ENCODE measurements at regions not wholly inside any gene's neighbourhood (a gene's known extent, or its start where the extent isn't known, plus 50 kb on each side); places are given as distances from the start of the nearest gene placed in this dataset.
"Not testable (repeated sequence)": the region's sequence is repeated elsewhere in the genome, so short reads cannot be mapped to it uniquely, and the experiment has no call there.

DNA sequence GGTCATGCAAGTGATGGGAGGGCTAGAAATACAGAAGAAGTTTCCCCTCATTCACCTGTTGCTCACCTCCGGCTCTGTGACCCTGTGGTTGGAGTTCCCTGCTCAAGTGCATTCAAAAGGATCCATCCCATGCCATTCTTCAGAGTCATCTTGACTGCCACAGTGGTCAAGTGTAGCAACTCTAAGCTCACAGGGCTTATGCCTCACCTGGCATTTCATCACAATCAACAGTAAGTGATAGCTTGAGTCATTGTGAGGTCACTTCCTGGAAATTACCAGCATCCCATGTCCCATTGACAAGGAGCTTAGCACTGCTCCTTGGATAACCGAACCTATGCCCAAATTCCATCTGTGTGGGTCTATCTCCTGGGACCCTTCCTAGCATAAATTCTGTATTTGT lies 55.6 kb downstream of the OR4C45 start:
- intact Hi-C loops (cut with DNase I): no loop called here
- no peak for DNase-seq (ENCODE audit: low spot score)
- ATAC-seq: no peak

DNA sequence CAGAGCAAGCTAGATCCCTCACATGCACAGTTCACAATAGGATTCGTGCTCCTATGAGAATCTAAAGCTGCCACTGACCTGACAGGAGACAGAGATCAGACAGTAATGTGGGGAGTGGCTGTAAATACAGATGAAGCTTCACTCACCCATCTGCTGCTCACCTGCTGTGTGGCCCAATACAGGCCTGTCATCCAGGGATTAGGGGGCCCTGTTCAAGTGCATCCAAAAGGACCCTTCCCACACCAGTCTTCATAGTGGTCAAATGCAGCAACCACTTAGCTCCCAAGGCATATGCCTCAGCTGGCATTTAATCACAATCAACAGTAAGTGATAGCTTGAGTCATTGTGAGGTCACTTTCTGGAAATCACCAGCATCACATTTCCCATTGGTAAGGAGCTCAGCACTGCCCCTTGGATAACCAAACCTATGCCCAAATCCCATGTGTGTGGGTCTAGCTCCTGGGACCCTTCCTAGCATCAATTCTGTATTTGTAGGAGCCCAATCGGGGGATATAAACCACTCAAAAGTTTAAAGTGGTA lies 65.6 kb downstream of the OR4C45 start:
- DNase-seq (ENCODE audit: low spot score): no peak
- ATAC-seq: no peak
- intact Hi-C loops (cut with DNase I): no loop called here

DNA sequence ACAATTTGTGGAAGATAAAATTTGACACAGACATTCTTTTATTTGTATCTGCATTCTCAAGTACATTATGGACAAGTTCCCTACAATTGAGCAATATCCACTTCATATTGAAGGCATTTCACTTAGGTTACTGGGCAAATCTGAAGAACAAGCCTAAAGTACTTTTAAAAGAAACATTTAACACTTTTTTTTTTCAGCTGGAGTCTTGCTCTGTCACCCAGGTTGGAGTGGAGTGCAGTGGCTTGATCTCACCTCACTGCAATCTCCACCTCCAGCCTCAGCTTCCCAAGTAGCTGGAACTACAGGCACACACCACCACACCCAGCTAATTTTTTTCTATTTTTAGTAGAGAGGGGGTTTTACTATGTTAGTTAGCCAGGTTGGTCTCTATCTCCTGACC lies 70.2 kb downstream of the OR4C45 start:
- ATAC-seq: no peak
- intact Hi-C loops (cut with DNase I): no loop called here
- DNase-seq (ENCODE audit: low spot score): no peak

DNA sequence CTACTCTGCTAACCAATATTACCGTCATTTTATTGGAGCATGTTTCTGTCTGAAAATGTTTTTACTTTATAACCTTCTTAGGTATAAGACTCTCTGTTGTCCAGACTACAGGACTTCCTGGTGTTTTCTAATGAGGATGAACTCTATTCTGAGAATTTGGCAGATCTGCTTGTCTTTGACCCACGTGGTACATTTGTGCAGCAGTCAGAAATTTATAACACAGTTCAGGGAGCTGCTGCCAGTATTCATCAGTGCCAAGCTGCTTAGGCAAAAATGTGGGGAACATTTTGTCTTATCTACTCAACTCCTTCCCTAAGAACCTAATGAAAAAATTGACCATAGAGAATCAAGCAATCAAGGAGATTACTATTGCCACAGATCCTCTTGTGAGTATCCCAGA lies 108.0 kb downstream of the OR4C45 start:
- ATAC-seq: peak; percentile 56
- DNase-seq (ENCODE audit: low spot score); intact Hi-C loops (cut with DNase I): not testable (repeated sequence)

DNA sequence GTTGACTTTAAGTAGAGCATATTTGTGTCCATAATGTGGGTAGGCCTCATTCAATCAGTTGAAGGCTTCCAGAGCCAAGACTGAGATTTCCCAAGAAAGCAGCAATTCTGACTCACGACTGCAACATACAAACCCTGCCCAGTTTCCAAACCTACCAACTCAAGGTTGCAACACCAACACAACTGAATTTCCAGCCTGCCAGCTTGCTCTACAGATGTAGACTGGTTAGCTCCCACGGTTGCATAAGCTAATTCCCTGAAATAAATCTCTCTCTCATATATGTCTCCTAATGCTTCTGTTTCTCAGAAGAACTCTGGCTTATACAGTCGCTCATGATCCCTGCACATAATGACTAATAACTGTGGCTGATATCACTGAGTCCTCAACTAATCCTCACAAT lies 113.6 kb downstream of the OR4C45 start:
- intact Hi-C loops (cut with DNase I); DNase-seq (ENCODE audit: low spot score); ATAC-seq: not testable (repeated sequence)

DNA sequence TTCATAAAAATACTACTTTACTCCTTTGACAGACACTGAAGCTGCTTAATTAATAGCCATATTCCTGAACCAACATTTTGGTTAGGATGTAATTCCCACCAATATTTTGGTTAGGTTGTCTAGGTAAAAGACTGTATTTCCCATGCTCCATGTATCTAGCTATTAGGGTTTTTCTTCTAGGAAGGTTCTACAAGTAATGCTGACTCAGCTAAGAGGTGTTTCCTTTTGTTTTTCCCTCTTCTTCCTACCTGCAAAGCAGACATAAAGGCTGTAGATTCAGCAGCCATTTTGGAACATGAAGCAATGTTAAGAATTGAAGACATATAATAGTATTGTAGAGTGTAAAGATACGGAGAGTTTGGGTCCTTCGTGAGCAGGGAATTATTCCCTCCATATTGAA lies 115.3 kb downstream of the OR4C45 start:
- ATAC-seq; intact Hi-C loops (cut with DNase I); DNase-seq (ENCODE audit: low spot score): not testable (repeated sequence)

DNA sequence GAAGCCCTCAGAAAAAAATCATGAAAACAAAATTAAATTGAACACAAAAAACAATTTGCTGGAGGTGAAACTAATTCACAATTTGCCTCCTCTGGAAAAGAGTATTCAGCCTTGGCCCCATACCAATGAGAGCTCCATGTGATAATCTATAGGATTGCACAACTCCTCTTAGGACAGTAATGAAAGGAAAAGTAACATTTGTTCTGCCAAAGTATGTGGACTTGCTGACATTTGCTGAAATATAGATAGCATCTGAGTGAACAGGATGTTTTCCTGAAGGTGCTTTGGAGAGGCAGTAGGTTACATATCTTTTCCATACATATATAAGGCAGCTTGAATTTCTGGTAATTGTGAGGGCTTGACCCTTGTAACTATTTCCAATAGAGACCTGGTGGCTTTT lies 122.8 kb downstream of the OR4C45 start:
- DNase-seq (ENCODE audit: low spot score) (no peak), ATAC-seq (no peak)
- intact Hi-C loops (cut with DNase I): no loop called here

DNA sequence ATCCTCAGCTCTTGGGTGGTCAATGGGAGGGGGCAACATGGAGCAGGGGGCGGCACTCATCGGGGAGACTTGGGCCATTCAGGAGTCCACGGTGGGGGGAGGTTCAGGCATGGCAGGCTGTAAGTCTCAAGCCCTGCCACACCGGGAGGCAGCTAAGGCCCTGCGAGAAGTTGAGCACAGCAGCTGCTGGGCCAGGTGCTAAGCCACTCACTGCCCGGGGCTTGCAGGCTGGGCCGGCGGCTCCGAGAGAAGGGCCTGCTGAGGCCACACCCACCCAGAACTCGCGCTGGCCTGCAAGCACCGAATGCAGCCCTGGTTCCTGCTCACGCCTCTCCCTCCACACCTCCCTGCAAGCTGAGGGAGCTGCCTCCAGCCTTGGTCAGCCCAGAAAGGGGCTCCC lies 131.4 kb downstream of the OR4C45 start:
- DNase-seq (ENCODE audit: low spot score) (no peak), ATAC-seq (no peak)
- intact Hi-C loops (cut with DNase I): no loop called here

DNA sequence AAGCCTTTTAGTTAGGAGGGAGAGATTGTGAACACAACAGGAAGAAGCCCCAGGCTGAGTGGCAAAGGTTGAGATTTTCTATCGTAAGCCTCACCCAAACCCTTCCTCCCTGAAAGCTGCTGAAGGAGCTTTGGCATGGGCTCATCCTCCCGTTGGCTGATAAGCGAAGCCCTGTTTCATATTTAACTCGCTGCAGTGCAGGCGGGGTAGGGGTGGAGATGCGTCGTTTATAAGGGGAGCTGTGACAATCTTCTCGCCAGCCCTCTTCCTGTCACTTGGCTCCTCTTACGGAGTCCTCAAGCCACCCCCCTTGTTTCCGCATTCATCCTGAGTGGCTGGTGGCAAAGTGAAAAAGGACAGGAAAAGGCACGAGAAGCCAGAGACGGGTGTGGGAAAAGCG lies 137.0 kb downstream of the OR4C45 start:
- DNase-seq (ENCODE audit: low spot score) (no peak), ATAC-seq (no peak)
- intact Hi-C loops (cut with DNase I): no loop called here

DNA sequence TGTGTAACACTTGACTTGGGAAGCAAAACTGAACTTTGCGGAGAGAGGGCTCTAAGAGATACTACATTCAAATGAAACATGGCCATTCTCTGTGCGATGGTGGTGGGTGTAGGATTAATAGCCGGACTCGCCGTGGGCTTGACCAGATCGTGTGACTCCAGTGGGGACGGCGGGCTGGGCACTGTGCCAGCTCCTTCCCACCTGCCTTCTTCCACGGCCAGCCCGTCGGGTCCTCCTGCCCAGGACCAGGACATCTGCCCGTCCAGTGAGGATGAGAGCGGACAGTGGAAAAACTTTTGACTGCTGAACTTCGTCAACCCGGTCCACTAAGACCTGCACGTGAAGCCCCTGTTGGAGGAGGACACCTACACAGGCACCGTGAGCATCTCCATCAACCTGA lies 137.4 kb downstream of the OR4C45 start:
- ATAC-seq (no peak), DNase-seq (ENCODE audit: low spot score) (no peak)
- intact Hi-C loops (cut with DNase I): no loop called here

DNA sequence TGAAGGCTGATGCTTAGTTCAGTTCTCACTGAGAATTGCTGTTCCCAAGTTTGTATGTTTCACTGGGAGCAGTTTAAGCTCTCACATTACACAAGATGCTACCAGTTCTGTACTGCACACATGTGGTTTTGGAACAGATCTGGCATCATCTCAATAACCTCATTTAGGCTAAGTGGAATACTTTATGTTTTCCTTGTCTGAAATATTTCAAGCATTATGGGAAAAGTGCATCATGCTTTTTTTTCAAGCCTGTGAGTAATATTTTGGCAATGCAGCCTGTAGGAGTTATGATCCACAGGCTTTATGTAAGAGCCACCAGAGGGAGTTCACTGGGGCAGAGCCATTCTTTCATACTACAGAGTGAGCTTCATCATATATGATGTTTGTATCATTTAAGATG lies 141.5 kb downstream of the OR4C45 start:
- ATAC-seq: no peak
- DNase-seq (ENCODE audit: low spot score): no peak
- intact Hi-C loops (cut with DNase I): no loop called here

DNA sequence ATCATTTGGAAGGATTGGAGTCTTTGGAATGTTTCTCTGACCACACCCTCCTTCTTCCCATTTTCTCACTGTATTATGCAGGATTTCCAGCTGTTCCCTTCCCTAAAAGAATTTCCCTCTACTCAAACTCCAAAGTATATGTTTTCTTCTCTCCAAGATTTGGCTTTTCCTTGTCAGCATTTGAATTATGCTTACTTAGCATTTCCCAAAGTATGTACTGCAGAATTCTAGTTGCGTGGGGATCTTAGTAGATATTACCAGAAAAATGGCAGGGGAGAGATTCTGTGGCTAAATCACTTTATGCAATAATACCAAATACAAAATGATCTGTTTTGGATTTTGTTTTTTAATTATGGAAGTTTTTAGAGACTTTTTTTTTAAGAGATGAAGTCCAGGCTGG lies 142.3 kb downstream of the OR4C45 start:
- ATAC-seq: no peak
- intact Hi-C loops (cut with DNase I): no loop called here
- no peak for DNase-seq (ENCODE audit: low spot score)

DNA sequence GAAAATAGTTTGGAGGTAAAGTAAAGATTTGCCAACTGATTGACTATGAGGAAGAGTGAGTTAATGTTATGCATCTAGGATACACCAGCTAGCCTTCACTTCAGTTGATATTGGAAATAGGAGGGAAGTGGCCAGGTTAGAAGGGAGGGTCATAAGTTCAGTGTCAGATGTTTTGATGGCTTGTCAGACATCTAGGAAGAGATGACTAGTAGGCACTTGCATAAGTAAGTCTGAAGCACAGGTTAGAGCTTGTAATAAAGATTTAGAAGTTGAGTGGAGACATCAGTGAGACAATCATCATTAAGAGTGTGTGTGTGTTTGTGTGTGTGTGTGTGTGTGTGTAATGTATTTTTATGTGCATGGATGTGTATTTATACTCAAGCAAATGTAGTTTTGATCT lies 146.1 kb downstream of the OR4C45 start:
- ATAC-seq: no peak
- intact Hi-C loops (cut with DNase I): no loop called here
- DNase-seq (ENCODE audit: low spot score): no peak

DNA sequence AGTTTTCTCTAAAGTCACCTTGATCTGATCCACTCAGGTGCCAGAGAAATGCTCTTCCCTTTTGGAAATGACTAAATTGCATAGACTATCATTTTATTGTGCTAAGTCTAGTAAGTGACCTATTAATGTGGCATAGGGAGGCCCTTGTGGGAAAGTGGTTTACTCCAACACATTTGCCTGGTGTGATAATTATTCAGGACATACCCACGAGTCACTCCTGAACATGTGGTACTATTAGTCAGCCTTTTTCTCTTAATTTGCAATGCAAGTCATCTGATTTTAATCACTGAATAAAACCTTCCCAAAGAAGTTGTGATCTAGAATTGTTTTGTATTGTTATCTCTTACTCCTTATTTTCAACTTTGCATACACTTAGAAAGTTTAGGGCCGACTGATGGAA lies 148.7 kb downstream of the OR4C45 start:
- ATAC-seq (no peak), DNase-seq (ENCODE audit: low spot score) (no peak)
- intact Hi-C loops (cut with DNase I): no loop called here

DNA sequence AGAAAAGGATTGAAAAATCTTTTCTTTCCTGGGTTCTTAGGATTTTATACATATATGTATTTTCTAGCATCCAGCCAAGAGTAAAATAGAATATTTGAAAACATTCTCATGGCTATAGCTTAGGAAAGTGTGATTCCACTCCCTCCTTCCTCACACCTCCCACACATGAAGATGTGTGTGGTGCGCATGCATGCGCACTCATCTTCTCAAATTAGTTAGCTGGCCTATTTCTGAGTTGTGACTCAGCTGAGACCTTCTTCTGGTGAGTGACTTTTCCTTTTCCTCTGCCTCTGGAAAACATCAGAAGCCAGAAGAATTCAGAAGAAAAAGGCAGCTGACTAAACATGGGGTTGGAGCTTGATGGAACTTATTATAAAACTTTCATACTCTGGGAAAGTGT lies 149.8 kb downstream of the OR4C45 start:
- intact Hi-C loops (cut with DNase I): no loop called here
- DNase-seq (ENCODE audit: low spot score): no peak
- no peak for ATAC-seq

DNA sequence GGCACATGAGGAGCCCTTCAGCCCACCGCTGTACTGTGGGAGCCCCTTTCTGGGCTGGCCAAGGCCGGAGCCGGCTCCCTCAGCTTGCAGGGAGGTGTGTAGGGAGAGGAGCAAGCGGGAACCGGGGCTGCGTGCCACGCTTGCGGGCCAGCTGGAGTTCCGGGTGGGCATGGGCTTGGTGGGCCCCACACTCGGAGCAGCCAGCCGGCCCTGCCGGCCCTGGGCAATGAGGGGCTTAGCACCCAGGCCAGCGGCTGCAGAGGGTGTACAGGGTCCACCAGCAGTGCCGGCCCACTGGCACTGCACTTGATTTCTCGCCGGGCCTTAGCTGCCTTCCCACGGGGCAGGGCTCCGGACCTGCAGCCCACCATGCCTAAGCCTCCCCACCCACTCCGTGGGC lies 150.5 kb downstream of the OR4C45 start:
- intact Hi-C loops (cut with DNase I); DNase-seq (ENCODE audit: low spot score); ATAC-seq: not testable (repeated sequence)

DNA sequence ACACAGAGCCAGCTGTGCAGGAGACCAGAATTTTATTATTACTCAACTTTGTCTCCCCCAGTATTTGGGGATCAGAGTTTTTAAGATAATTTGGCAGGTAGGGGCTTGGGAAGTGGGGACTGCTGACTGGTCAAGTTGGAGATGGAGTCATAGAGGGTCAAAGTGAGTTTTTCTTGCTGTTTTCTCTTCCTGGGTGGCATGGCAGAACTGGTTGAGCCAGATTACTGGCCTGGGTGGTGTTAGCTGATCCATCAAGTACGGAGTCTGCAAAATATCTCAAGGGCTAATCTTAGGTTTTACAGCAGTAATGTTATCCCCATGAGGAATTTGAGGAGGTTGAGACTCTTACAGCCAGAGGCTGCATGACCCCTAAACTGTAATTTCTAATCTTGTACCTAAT lies 153.5 kb downstream of the OR4C45 start:
- ATAC-seq: no peak
- intact Hi-C loops (cut with DNase I): no loop called here

DNA sequence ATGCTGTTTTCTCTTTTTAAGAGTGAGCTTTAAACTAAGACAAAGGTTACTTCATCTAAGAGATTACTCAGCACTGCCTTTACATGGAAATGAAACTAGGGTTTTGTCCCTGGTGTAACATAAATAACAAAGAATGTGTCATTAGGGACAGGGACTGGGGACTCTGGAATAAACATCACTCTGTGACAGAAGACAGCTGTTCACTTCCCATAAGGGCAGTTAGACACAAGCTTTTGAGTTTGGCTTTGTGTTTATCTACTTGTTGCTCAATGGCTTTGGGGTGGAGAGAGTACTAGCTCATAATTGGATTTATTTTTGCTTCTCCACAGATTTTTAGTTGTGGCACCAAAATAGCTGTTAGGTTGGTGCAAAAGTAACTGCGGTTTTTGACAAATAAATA lies 154.5 kb downstream of the OR4C45 start:
- peak; percentile 93 for ATAC-seq

More for the DNA sequence above, 153.5 kb downstream of the OR4C45 start:
- no peak for DNase-seq (ENCODE audit: low spot score)

DNA sequence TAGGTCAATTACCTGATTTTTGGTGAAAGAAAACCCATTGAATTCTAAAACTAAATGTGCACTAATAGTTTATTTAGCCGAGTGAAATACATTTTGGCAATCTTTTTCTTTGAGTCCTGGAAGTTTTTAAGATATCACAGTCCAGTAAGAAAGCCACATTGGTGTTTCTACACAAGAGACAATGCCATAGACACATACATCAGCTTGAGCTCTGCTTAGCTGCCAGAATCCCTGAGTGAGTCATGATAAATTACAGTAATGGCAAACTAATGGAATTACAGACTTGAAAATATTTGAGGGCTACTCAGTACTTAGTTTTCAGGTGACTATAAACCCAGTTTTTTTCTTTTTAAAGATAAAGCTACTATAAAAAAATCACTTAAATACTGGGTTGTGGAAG lies 155.4 kb downstream of the OR4C45 start:
- DNase-seq (ENCODE audit: low spot score): no peak
- ATAC-seq: no peak
- intact Hi-C loops (cut with DNase I): no loop called here

More for the DNA sequence above, 154.5 kb downstream of the OR4C45 start:
- DNase-seq (ENCODE audit: low spot score): no peak
- intact Hi-C loops (cut with DNase I): no loop called here

DNA sequence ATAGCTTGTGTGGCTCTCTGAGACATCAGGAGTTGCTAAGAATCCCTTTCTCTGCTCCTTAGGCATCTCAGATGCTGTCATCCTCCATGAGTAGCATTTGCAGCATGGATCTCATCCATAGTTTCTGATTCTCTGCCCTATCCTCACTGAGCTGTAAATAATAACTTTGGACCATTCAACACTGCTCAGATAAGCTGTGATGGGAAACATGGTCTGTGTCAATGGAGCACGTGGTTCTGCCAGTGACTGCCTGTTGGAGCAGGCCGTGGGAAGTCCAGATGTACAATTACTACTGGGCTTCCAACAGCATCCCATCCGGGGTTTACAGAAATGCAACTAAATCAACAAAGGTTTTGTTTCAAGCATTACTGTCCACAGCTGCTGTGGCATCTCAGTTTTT lies 160.1 kb downstream of the OR4C45 start:
- DNase-seq (ENCODE audit: low spot score) (no peak), ATAC-seq (no peak)

DNA sequence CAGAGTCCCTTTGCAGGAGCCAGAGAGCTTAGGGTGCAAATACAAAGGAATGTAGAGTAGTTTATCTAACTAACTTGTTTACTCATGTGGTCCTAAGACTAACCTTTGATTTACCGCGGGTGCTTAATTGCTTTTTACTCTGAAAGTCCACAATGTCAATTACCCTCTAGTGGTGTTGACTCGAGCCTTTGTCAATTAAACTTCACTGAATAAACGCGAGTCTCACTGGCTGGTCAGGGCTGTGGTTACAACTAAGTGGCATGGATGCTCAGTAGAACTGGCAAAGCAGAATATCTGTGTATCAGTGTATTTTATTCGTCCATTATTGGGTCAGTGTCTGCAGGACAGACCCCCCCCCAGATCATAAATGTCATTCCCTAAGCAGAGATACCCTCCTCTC lies 181.7 kb downstream of the OR4C45 start:
- DNase-seq (ENCODE audit: low spot score): no peak
- ATAC-seq: no peak
- intact Hi-C loops (cut with DNase I): no loop called here

More for the DNA sequence above, 160.1 kb downstream of the OR4C45 start:
- intact Hi-C loops (cut with DNase I): no loop called here

DNA sequence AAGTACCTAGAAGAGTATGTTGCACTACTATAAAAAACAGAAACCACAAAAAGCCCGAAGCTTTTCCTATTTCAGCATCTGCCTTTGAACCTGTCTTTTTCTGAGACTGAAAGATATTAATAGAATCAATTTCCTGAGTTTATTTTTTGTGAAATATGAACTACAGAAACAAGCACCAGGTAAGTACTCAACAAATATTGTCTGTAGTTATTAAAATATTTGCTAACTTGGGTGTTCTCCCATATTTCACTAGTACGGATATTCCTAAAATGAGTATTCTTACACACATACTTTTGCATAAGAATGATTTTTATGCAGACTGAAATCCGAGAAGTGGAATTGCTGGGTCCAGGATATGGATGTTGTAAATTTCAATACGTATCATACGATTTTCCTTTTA lies 188.0 kb downstream of the OR4C45 start:
- DNase-seq (ENCODE audit: low spot score) (no peak), ATAC-seq (no peak)
- intact Hi-C loops (cut with DNase I): no loop called here

All from sciatic nerve (tissue), 2 donors.